OCI-LY3 (cell line): ENCODE measurements at regions not wholly inside any gene's neighbourhood (a gene's known extent, or its start where the extent isn't known, plus 50 kb on each side); places are given as distances from the start of the nearest gene placed in this dataset.

Experiments
- EZH2phosphoT487 ChIP-seq: fragments of 200-600 bp; shearing (Covaris generic); IDR thresholded peaks from 2 replicates; pipeline ENCODE4 v1.6.1; 2018; ENCODE audit warnings: antibody characterized with exemption, mixed run types, low read depth
- TF ChIP-seq, protein P1 (sequence below): fragments of 200-600, 300-600 bp; sonication (generic); IDR thresholded peaks from 2 replicates; pipeline ENCODE4 v1.5.1; 2014; ENCODE audit warnings: antibody characterized with exemption, low read length, low read depth

DNA sequence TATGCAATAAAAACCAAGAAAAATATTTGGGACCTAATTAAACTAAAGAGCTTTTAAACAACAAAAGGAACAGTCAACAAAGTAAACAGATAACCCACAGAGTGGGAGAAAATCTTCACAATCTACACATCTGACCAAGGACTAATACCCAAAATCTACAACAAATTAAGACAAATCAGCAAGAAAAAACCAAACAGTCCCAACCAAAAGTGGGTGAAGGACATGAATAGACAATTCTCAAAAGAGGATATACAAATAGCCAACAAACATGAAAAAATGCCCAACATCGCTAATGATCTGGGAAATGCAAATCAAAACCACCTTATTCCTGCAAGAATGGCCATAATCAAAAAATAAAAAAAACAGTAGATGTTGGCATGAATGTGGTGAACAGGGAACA lies 250.1 kb downstream of the C1D start:
- TF ChIP-seq, protein P1, sequence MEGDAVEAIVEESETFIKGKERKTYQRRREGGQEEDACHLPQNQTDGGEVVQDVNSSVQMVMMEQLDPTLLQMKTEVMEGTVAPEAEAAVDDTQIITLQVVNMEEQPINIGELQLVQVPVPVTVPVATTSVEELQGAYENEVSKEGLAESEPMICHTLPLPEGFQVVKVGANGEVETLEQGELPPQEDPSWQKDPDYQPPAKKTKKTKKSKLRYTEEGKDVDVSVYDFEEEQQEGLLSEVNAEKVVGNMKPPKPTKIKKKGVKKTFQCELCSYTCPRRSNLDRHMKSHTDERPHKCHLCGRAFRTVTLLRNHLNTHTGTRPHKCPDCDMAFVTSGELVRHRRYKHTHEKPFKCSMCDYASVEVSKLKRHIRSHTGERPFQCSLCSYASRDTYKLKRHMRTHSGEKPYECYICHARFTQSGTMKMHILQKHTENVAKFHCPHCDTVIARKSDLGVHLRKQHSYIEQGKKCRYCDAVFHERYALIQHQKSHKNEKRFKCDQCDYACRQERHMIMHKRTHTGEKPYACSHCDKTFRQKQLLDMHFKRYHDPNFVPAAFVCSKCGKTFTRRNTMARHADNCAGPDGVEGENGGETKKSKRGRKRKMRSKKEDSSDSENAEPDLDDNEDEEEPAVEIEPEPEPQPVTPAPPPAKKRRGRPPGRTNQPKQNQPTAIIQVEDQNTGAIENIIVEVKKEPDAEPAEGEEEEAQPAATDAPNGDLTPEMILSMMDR, result no peak
- no peak for TF ChIP-seq EZH2phosphoT487
